Coronary artery (tissue), 2 donors: ENCODE measurements at regions not wholly inside any gene's neighbourhood (a gene's known extent, or its start where the extent isn't known, plus 50 kb on each side); places are given as distances from the start of the nearest gene placed in this dataset.
A peak's percentile ranks its signal among the peaks of the same experiment; 100 is the strongest.

Source experiments
- DNase-seq: peaks from one replicate; pipeline ENCODE4 v3.0.0-alpha.2; 2017; ENCODE audit warnings: low spot score
- H3K27ac ChIP-seq, 2 donors: fragments of 200-600 bp; sonication (generic); one replicate each; pipeline ENCODE4 v1.5.1; 2016 to 2019
- H3K4me3 ChIP-seq: fragments of 200-600 bp; sonication (generic); 2 replicates; pipeline ENCODE4 v1.5.1; 2016; ENCODE audit warnings: mild to moderate bottlenecking, moderate library complexity
- TF ChIP-seq, protein P1 (sequence below): fragments of 200-600 bp; sonication (generic); IDR thresholded peaks from one replicate; pipeline ENCODE4 v1.5.1; 2019; ENCODE audit warnings: antibody characterized with exemption

DNA sequence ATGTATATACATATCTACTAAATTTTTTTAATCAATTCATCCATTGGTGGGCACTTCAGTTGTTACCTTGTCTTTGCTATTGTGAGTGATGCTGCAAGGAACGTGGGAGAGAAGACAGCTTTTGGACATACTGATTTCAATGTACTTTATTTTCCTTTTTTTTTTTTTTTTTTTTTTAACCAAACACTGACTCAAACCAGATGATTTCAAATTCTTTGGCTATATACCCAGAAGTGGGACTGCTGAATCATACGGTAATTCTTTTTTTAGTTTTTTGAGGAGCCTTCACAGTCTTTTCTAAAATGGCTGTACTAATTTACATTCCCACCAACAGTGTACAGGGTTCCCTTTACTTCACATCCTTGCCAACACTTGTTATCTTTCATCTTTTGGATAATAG is 204.7 kb downstream of the INSIG2 start:
- Histone ChIP-seq H3K4me3 (no peak overlapping the region), H3K27ac (no peak overlapping the region)
- no peak for DNase-seq
- TF ChIP-seq, protein P1, sequence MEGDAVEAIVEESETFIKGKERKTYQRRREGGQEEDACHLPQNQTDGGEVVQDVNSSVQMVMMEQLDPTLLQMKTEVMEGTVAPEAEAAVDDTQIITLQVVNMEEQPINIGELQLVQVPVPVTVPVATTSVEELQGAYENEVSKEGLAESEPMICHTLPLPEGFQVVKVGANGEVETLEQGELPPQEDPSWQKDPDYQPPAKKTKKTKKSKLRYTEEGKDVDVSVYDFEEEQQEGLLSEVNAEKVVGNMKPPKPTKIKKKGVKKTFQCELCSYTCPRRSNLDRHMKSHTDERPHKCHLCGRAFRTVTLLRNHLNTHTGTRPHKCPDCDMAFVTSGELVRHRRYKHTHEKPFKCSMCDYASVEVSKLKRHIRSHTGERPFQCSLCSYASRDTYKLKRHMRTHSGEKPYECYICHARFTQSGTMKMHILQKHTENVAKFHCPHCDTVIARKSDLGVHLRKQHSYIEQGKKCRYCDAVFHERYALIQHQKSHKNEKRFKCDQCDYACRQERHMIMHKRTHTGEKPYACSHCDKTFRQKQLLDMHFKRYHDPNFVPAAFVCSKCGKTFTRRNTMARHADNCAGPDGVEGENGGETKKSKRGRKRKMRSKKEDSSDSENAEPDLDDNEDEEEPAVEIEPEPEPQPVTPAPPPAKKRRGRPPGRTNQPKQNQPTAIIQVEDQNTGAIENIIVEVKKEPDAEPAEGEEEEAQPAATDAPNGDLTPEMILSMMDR, result no peak

GRCh38 chr2:118291251-118291880 is 203.1 kb downstream of the INSIG2 start:
- H3K27ac ChIP-seq, result no peak overlapping the region
- no peak overlapping the region for H3K4me3 ChIP-seq
- peak; percentile 16 for DNase-seq
- TF ChIP-seq, protein P1, result no peak

DNA sequence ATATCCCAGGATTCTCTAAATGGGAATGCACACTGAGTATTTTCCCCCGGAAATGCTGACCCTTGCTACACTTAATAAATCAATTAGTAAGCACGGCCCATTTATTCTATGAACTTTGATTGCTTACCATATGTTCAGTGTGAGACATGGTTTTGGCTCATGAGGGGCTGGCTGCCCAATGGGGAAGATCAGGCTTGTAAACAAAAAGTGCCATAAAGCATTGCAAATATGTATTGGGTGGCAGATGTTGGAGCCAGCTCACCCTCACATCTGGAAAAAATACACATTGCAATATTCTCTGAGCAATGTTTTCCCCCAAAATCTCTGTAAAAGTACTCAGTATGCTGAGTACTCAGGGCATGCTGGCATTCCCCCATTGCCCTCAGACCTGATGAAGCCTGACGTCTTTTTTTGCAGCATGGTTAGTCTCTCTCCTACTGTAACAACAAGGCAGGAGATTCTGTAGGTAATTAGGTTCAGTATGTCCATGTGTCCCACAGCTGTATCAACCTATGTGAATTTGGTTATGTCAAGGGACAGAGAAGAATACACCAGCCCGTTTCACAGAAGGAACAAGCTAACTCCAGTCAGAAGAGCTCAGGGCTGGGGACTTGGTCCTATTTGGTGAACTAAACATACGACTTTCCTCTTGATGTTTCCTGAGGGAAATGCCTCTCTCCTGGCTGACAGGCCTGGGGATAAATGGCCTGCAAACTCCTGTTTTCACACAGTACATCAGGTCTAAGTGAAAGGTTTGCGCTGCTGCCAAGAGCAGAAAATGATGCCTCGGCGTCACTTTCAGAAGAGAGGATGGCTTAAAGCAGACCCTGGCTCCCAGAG is 202.4 kb downstream of the INSIG2 start:
- Histone ChIP-seq H3K27ac (no peak overlapping the region), H3K4me3 (no peak overlapping the region)
- TF ChIP-seq, protein P1, result no peak
- peak; percentile 50 for DNase-seq

- H3K4me3 ChIP-seq, result no peak overlapping the region
- no peak for DNase-seq
- no peak overlapping the region for H3K27ac ChIP-seq
- TF ChIP-seq, protein P1, result no peak
These were observed 190.7 kb downstream of the INSIG2 start for GRCh38 chr2:118279005-118279404.

DNA sequence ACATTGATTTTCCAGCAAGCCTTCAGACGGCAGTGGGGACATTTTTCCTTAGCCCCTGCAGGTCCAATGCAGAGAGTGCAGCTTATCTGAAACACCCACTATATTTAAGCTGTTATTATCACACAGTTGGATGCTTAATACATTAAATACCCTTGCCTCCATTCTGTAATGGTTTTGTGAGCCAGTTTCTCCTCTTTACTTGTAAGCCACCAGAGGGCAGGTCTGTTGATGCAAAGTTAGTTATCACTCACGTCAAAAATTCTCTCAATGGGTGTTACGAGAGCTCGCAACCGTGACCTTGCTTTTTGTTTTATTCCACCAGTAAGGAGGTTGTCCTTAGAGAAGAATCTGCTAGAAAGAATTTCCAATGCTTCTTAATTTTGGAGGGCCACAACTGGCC is 189.8 kb downstream of the INSIG2 start:
- Histone ChIP-seq H3K4me3 (no peak overlapping the region), H3K27ac (no peak overlapping the region)
- no peak for DNase-seq
- TF ChIP-seq, protein P1, result no peak

GRCh38 chr2:118274841-118275510 is 186.7 kb downstream of the INSIG2 start:
- no peak overlapping the region for H3K27ac ChIP-seq
- TF ChIP-seq, protein P1, result no peak
- no peak overlapping the region for H3K4me3 ChIP-seq
- DNase-seq, result no peak
